GM12865 (cell line): ENCODE measurements at regions not wholly inside any gene's neighbourhood (a gene's known extent, or its start where the extent isn't known, plus 50 kb on each side); places are given as distances from the start of the nearest gene placed in this dataset.

Experiments
- DNase-seq: peaks from one replicate; pipeline ENCODE4 v3.0.0; 2010; ENCODE audit warnings: low read depth
- H3K4me3 ChIP-seq: 2 replicates; pipeline ENCODE4 v1.5.1; 2011; ENCODE audit warnings: mild to moderate bottlenecking, low read depth, low read length, control low read depth
- CTCF ChIP-seq: IDR thresholded peaks from 2 replicates; pipeline ENCODE4 v1.5.1; 2011; ENCODE audit warnings: low read length, control low read depth, low read depth, inconsistent platforms; ENCODE audit not compliant: insufficient read depth; ENCODE audit errors: missing control alignments

- H3K4me3 ChIP-seq, result no peak overlapping the region
- no peak for TF ChIP-seq CTCF
- no peak for DNase-seq
Observed at GRCh38 chr7:80403686-80404241, 108.1 kb downstream of the GNAT3 start.

GRCh38 chr7:80401708-80402107 is 110.2 kb downstream of the GNAT3 start:
- no peak overlapping the region for H3K4me3 ChIP-seq
- TF ChIP-seq CTCF, result no peak
- DNase-seq, result no peak

GRCh38 chr7:80393786-80394185 is 118.1 kb downstream of the GNAT3 start:
- TF ChIP-seq CTCF, result no peak
- no peak for DNase-seq
- no peak overlapping the region for H3K4me3 ChIP-seq

DNA sequence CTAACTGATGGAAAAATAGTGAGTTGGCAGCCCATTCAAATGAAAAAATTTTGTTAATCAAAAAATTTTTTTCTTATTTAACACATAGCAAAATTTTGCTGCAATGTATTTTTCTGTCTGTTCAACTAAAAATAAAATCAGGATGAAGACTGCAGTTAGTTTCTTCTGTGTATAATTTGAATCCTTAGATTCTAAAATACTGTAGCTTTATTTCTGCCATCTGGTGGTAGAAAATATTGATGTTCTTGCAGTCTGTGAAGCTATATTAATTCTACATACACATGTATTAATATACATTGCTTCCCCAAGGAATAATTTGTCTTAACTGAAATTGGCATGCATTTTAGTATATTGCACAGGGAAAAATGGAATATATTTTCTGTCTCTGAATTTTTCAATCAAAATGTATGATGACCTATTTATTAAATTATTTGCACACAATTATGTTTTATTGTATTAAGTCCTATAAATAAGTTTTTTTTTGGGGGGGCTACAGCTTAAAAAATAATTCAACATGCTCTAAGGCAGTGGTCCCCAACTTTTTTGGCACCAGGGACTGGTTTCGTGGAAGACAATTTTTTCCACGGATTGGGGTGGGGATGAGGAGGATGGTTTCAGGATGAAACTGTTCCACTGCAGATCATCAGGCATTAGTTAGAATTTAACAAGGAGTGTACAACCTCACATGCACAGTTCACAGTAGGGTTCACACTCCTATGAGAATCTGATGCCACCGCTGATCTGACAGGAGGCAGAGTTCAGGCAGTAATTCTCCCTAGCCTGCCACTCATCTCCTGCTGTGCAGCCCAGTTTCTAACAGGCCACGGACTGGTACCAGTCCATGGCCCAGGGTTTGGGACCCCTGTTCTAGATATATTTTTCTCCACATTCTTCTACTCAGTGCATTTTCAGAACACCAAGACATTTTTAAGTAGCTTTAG is 119.4 kb downstream of the GNAT3 start:
- no peak for DNase-seq
- peak; percentile 10 for TF ChIP-seq CTCF
- H3K4me3 ChIP-seq, result no peak overlapping the region

DNA sequence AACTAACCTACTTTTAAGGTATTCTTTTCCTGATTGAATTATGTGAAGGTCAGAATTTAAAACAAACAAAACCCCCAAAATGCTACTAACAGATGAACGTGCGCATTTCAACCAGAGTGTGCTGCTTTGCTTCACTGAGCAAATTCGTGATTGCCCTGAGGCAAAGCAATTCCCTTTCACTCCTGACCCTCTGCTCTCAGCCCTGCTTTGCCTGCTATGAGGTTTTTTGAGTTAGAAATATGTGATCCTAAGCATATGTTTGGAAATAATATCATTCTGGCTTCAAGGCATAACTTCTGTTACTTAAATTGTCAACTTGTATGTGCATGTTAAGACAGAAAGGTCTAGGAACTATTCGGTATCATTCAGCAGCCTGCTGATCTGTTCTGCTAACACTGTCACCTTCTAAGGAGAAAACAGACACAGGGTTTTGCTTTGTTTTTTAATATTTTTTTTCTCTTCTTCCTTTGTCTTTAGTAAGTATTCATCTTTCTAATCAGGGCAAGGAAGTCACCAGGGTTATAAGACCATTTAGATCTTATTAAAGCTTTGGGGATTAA is 124.2 kb downstream of the GNAT3 start:
- DNase-seq, result no peak
- H3K4me3 ChIP-seq, result no peak overlapping the region
- no peak for TF ChIP-seq CTCF

DNA sequence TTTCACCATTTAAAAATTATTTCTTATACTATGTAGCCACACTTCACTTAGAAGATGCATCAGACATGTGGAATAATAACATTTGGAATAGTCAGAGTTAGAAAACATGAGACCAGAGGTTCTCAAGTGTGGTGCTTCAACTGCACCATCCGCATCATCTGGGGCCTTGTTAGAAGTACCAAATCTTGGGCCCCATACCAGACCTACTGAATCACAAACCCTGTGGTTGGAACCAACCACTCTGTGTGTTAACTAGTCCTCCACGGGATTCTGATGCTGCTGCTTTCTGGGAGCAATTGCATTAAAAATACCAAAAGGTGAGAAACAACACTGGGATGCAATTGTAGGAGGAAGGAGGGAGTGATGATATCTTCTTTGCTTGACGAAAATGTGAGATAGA is 125.2 kb downstream of the GNAT3 start:
- no peak for DNase-seq
- H3K4me3 ChIP-seq, result no peak overlapping the region
- no peak for TF ChIP-seq CTCF

DNA sequence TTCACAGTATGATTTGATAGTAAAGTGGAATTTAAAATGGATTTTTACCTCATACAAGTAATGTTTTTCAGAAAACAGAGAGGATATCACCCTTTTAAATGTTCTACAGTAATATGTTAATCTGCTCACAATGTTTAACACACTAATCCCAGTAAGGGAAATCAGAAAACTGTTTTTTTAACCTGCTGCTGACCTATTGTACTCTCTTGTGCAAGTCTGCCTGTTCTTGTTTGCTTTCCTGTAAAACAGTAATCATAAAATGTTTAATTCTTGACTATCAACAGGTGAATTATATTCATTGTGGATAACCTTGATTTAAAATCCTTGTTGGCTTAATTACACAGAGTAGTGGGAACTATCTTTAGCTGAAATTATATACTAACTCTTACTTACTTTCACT is 126.4 kb downstream of the GNAT3 start:
- no peak for TF ChIP-seq CTCF
- no peak overlapping the region for H3K4me3 ChIP-seq
- no peak for DNase-seq
